Renal cortical epithelial cell (primary cell): ENCODE measurements at regions not wholly inside any gene's neighbourhood (a gene's known extent, or its start where the extent isn't known, plus 50 kb on each side); places are given as distances from the start of the nearest gene placed in this dataset.

Experiments
- DNase-seq: peaks from one replicate; pipeline ENCODE4 v3.0.0-alpha.2; 2011; ENCODE audit warnings: low read depth

DNA sequence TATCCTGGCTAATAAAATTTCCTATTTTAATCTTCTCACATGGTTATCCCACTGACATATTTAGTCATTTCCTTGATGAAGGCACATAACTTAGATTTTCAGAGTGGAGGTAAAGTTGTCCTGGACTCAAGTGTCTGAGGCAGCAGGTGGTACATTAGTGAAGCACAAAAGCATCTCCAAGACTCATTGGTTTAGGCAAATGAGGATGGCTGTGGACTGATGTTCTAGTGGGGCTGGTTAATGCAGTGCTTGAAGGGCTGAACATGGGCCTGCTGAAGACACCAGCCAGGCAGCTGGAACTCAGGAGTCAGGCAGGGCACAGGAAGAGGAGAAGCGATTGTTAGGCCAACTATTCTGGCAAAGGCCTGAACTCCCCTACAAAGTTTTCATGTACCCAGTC lies 76.3 kb upstream of the SESN3 start:
- DNase-seq: no peak

DNA sequence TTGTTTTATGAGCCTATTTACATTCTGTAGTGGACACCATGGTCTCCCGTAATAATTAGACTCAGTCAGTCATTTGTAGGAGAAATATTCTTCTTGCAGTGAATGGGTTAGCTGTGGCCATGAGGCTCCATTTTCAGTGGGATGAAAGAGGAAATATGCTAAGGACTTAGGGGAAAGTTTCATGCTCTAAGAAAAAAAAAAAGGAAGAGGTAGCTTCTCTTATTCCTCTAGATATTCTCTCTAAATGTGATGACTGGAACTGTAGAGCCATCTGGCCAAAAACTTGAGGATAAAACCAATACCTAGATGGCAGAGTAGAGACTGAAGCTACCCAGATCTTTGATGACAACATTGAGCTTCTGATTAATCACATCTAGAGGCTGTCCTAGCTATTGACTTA lies 75.8 kb upstream of the SESN3 start:
- DNase-seq: no peak

DNA sequence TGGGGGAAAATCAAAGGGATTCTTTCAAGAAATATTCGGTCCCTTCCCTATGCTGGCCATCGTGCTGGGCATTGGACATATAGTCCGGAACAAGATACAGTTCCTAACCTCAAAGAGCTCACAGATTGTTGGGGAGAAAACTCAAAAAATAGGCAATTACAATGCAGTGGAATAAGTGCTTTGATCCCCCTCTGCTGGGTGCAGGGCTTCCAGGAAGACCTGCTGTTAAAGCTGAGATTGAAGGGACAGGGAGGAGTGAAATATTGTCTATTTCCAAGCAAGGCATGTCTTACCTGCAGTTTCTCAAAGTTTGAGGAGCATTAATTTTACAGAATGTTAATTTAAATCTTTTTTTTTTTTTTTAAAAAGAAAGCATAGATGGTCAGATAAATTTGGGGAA lies 75.1 kb upstream of the SESN3 start:
- DNase-seq: no peak

DNA sequence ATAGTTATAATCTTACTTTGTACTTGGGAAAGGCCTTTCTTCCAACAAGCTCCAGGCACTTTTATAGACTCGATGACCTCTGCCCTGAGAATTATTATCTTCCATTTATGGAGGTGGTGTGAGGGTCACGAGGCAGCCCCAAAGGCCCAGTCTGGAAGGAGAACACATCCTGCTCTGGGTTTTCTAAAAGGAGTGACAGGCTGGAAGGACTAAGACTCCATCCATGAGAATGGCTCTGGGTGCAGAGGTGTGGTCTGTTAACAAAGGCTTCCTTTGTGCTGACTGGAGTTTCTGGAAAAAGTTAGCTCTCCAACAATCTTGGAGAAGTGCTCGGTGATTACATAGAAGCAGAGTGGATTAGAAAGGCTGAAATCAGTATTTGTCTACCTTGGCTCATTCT lies 74.7 kb upstream of the SESN3 start:
- DNase-seq: no peak

DNA sequence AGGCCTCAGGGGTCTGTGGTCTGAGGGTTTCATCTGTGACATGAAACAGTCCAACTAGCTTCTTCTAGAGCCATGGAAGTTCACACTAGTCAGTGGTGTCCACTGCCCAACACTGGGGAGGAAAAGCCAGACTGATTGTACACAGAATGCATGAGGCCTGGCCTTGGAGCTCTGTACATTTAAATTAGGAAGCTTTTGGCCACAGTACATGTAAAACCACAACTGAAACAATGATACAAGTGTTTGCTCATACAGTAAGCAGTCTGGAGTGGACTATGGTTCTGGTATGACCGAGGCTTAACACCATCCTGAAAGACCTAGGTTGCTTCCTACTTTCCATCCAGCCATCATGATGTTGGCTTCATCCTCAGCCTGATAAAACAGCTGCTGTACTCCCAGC lies 73.8 kb upstream of the SESN3 start:
- DNase-seq: no peak

DNA sequence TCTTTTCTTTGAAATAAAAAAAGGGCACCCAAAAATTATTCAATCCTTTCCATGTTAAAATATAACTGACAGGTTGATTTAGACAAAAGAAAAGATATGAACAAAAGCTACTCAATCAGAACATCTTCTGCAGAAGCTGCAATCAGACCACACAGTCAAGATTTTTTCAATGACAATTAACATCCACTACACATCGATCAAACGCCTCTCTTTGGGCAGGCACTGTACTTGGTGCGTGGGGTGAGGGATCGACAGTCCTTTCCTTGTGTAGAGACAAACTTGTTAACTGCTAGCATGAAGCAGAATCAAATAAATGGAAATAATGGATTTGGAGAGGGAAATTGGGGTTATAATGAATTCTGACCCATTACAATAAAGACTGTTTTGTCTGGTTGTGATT lies 71.2 kb upstream of the SESN3 start:
- DNase-seq: no peak

DNA sequence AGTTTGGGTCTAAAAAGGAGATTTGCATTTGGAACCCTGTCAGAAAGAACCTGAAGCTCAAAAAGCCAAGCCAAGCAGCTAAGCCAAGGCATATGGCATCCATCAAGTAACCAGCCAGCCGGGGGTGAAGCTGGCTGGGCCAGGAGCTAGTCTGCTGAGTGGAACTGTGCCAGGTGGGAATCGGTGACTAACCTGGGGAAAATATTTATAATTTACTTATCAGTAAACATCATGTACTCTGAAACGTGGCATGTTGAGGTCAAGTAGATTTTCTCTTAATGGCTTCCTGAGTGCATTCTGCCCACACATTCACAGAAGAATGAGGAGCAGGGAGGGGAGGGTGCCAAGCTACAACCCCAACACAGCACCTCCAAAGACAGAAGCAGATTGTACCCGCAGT lies 70.5 kb upstream of the SESN3 start:
- peak; percentile 83 for DNase-seq

DNA sequence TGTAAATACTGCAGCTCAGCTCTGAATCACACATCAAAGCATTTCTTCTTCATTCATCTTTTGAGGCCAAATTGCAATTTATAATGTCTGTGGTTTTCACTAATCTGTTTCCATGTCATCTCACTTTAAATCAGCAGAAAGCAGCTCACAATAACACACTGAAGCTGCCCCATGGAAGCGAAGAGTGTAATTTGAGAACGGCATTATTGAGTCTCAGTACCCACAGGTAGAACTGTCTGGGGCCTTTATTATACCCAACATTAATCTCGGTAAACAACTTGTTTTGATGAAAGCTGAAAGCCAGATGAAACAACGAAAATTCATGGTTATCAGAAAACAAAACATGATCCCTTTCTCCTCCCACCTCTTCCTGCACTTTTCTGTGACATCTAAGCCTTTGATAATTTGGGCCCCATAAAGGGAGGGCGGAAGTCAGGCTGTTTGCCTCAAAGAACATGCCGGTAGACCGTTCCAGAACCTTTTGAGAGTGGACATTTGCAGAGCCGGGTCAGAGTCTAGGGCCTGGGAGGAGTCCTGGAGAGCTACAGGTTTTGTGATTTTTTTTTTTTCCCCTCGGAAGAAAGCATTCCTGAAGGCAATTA lies 68.2 kb upstream of the SESN3 start:
- DNase-seq: peak; percentile 46

DNA sequence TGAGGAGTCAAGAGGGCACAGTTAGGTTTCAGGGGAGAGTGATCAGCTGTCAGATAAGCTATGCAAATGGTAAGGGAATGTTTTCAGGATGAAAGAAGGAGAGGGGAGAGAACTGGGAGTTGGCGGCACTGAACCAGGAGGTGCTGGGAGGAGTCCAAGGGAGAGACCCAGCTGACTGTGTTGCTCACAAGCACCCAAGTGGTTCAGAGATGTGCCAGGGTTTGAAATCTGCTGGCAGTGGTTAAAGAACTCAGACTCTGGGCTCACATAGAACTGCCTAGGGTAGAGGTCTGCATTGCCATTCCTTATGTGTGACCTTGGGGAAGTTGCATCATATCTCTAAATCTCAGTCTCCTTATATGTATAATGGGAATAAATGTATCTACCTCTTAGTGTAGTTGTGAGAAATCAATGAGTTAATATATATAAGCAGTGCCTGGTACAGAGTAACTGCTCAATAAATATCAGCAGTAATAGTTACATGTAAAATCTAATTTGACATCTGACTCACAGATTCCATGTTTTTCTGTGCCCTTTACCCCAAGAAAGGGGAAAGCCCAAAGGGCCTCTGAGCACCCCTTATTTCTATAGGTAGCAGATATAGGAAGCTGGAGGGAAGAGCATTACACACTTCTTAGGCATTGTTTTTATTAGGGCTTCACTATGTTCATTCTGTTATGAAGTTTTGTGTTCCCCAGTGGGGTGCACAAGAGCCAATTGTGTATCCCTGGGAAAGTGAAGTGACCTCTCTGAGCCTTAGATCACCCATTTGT lies 66.9 kb upstream of the SESN3 start:
- DNase-seq: no peak

DNA sequence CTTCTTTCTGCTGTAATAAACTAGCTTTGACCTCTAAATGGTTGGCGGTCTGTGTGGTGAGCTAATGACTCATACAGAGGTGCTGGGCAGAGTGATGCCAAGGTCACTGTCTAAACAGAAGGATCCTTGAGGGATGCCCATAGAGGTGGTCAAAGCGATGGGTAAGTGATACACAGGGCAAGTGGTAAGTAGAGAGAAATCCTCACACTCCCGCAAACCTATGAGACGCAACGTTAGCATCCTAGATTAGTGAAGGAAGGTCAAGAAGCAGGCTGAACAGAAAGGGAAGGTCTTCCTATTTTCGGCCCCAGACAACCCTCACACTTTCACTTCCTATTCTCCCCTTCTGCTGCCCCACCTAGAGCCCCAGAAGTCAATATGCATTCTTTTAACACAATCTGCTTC lies 65.6 kb upstream of the SESN3 start:
- DNase-seq: peak; percentile 62

DNA sequence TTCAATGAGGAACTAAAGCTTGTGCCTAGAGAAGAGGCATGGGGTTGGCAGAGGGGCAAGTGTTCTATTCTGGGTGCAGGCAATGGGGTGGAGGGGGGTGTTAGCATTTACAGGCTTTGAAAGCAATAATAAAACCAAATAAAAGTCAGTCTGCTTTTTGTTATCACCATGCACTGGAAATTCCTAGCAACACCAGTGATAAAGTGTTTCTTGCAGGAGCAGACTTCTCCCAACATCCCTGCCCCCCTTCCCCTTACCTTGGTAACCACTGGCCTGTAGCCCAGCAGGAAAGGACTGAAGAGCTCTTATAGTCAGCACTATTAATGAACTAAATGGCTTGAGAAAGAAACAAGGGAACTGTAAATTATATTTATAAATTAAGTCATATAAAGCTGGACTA lies 65.2 kb upstream of the SESN3 start:
- DNase-seq: peak; percentile 45

DNA sequence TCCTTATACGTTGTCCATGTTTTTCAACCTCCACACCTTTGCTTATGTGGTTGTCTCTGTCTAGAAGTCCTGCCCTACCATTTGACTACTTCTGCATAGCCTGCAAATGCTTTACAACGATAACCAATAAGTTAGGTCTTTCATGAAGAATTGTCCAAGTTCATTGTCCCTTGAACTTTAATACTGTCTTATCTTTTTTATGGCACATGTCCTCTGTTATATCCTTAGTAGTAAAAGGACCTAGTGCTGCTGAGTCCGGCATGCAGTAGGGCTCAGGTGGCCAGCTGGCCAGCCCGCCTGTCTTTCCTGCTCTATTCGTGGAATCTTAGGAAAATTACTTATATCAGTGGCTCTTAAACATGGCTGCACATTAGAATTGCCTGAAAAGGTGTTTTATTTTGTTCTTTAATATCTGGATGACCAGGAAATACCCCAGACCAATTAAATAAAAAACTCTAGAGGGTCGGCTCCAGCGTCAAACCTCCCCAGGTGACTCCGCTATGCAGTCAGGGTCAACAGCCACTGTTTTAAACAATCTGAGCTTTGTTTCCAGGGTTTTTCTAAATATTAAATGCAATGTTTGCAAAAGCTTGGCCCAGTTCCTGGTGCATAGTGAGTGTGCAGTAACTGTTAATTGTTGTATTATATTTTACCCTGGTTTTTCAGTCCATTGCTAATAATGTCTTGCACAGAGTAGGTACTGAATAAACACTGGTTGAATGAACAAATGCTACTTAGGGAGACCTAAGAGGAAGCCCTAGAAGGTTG lies 64.6 kb upstream of the SESN3 start:
- DNase-seq: no peak

DNA sequence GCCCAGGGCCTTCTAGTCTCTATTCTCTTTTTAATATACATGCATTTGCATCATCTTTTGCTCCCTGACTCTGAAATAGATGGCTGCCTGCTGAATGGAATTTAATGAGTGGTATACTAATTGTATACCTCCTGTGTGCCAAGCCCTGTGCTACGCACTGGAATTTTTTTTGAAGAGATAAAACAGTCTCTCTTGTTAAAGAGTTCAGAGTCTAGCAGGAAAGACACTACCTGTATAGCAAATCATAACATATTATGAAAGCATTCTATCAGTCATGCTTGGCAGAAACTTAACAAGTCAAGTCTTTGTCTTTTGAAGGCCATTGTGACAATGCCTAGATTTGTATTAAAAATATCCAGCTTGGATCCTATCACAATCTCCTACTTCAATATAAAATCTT lies 63.7 kb upstream of the SESN3 start:
- DNase-seq: no peak

DNA sequence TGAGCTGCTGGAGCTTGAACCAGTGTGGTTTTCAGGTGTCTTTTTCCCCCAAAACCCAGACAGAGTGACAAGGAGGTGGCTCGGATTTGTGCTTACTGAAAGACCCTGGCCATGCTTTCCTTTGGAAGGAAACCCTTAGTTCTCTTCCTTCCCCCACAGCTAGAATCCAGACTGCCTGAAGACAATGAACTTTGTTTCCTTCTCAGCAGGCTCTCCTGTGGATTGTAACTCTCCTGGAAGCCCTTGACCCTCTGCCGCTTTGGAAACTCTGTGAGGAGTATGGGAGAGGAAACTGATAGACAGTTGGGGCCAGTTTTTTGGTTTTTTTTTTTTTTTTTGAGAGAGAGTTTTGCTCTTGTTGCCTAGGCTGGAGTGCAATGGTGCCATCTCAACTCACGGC lies 62.1 kb upstream of the SESN3 start:
- DNase-seq: no peak

DNA sequence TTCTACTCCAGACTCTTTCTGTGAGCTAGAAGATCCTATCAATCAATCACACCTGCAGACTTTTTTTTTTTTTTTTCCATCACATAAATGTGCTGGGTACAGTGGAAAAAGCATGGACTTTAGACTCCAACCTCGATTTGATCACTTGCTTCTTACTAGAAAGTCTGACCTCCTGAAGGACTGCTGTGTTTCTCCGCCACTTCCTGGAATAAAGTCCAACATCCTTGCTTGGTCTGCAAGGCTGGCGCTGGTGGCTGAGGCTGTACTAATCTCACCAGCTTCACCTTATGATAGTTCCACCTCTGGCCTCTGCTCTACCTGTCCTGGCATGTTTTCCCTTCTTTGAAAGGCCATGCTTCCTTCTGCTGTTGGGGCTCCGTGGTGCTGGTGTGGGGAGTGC lies 60.9 kb upstream of the SESN3 start:
- no peak for DNase-seq

DNA sequence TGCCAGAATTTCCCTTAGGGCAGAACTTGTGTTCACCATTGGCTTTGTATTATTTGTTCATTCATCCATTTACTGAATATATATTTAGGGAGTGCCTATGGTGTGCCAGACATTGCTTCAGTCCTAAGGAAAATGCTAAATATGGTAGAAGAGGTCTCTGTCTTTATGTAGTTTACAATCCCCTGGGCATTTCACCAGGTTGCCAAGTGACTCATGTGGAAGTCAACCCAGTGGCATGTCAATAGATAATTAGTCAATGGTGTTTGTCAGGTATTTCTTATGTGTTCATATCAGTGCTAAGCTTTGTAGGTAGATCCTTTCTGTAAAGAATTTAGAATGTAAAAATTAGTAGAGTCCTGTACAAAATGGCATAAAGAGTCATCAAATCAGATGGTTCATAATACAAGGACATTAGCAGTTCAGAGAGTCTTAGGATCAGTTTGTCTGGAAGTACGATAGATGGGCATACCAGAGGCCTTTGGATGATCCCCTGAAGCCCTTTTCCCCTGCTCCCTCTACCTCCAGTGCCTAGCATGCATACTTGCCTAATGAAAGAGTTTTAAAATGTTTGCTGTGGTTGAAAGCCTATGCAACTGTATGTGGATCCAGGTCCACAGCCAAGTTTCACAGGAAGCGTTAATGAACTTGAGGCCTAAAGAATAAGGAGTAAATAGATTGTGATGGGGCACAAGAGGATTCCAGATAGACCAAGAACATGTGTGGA lies 58.5 kb upstream of the SESN3 start:
- peak; percentile 68 for DNase-seq

DNA sequence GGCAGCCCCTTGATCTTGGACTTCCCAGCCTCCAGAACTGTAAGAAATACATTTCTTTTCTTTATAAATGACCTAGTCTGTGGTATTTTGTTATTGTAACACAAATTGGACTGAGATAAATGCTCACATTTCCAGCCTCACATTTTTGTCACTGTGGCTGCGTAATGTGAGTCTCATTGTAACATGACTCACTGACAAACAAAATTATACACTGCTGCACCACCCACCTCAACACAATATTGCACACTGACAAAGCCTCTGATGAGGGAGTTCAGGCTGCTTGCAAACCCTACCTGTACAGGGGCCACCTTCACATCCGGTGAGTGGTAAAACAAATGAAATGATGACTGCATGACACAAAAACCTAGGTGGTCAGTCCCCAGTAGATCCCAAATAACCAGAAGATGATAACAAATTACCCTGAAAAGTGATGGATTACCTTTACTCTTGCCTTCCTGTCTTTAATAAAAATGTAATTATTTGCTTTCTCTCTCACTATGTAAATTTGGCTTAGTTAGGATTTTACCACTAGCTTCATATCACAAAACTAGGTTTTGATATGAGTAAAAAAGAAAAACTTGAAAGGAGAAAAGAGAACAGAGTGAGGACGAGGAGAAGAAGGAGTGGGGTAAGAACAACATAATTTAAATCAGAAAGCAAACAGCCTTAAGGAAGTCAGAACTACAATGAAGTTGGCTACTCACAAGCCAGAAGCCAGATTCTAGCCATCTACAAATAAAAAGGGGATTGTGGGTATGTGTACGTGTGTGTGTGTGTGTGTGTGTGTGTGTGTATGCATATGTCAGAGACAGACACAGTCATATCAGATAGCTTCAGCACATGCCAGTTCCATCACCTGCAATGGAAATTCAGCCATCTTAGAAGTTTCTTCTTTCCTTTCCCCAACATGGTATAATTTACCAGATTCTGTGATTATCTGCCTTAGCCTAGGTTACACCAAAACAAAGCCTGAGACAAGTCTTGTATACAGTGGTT lies 53.4 kb upstream of the SESN3 start:
- no peak for DNase-seq

DNA sequence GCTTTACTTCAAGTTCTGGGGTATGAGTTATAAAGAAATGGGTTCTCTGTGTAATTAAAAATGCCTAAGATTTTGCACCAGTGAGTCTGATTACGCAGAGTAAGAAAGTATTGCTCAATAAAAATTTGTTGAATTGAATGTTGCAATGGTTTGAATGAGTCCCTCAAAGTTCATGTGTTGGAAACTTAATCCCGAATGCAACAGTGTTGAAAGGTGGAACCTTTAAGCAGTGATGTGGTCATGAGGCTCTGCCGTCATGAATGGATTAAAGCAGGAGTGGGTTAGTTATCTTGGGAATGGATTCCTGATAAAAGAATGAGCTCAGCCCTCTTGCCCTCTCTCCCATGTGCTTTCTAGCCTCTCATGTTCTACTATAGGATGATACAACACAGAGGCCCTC lies 52.6 kb upstream of the SESN3 start:
- DNase-seq: peak; percentile 54

DNA sequence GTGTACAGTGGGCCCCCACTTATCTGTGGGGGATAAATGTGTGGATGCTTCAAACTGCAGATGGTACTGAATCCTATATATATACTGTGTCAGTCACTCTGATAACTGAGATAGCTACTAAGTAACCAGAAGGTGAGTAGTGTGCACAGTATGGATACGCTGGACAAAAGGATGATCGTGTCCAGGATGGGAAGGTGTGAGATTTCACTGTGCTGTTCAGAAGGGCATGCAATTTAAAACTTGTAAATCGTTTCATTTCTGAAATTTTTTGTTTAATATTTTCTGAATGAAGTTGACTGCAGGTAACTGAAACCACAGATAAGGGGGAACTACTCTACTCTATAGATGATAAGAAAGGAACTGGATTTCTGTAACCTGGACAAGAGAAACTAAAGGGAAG lies 52.1 kb upstream of the SESN3 start:
- no peak for DNase-seq

DNA sequence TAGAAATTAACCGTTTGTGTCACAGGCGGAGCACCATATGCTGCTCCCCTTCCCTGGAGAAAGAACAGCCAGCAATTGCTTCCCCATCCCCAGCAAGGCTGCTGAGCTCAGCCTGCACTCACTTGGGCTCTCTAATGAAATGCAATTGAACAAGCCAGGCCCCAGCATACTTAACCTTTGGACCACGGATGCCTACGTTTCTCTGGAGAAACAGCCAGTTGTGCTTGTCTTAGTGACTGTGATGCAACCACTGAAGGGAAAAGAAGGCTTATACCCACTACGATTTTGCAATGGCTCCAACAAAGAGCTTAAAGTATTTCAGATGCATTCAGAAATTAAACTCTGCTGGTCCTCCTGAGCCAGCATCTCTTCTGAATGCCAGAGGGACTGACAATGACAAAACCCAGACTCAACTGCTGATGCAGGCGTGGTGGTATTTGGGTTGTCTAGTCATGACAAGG lies 51.3 kb upstream of the SESN3 start:
- peak; percentile 85 for DNase-seq
